Natural killer cell treated with Interleukin-12 subunit alpha and Interleukin-12 subunit beta and Interleukin-15 and Interleukin-18, amount 100 ng/mL, for 72 hours (primary cell): ENCODE measurements at regions not wholly inside any gene's neighbourhood (a gene's known extent, or its start where the extent isn't known, plus 50 kb on each side); places are given as distances from the start of the nearest gene placed in this dataset.

Source experiments
- ATAC-seq, 2 donors: fragments of 150-1000 bp; cut with Tn5 transposase in 1 of 2; sonication (Bioruptor Pico), chemical (Tn5 transposase) in 1 of 2; 2 replicates each; pipeline ENCODE4 v1.10.0; 2021
- DNase-seq: peaks from one replicate; pipeline ENCODE4 v3.0.0; 2022; ENCODE audit warnings: low spot score
- H3K27ac Mint-ChIP-seq, 2 donors: 1 replicate in 1 of 2; 2 replicates in 1 of 2; pipeline ENCODE4 v1.8.0; 2022; ENCODE audit warnings: mixed read lengths in 2 of 2, mild to moderate bottlenecking in 1 of 2, moderate library complexity in 1 of 2
- H3K27me3 Mint-ChIP-seq, 2 donors: 1 replicate in 1 of 2; 2 replicates in 1 of 2; pipeline ENCODE4 v1.8.0; 2022; ENCODE audit warnings: mixed read lengths in 2 of 2
- H3K36me3 Mint-ChIP-seq: one replicate; pipeline ENCODE4 v1.8.0; 2022; ENCODE audit warnings: mixed read lengths
- H3K4me1 Mint-ChIP-seq, 2 donors: 1 replicate in 1 of 2; 2 replicates in 1 of 2; pipeline ENCODE4 v1.8.0; 2022; ENCODE audit warnings: low read depth in 2 of 2, mixed read lengths in 2 of 2, mild to moderate bottlenecking in 1 of 2
- H3K4me3 Mint-ChIP-seq: one replicate; pipeline ENCODE4 v1.8.0; 2022; ENCODE audit warnings: mixed read lengths
- H3K9me3 Mint-ChIP-seq: 2 replicates; pipeline ENCODE4 v1.8.0; 2022; ENCODE audit warnings: mixed read lengths

- no peak overlapping the region for H3K27ac Mint-ChIP-seq
- peaks cover 14% of the 10 kb centered on the region for H3K36me3 Mint-ChIP-seq
- H3K9me3 Mint-ChIP-seq, result peaks cover 11% of the 10 kb centered on the region
- ATAC-seq, result no peak
- no peak for DNase-seq
- H3K4me1 Mint-ChIP-seq, result no peaks in the 10 kb centered on the region
- H3K27me3 Mint-ChIP-seq, result no peaks in the 10 kb centered on the region
- no peak overlapping the region for H3K4me3 Mint-ChIP-seq
Measured at GRCh38 chr21:18989953-18990495, 586.4 kb upstream of the TMPRSS15 start.

- peaks cover 12% of the 10 kb centered on the region for H3K9me3 Mint-ChIP-seq
- H3K27me3 Mint-ChIP-seq, result no peaks in the 10 kb centered on the region
- H3K4me3 Mint-ChIP-seq, result no peak overlapping the region
- DNase-seq (no peak), ATAC-seq (no peak)
- H3K27ac Mint-ChIP-seq, result no peak overlapping the region
- no peaks in the 10 kb centered on the region for H3K4me1 Mint-ChIP-seq
- H3K36me3 Mint-ChIP-seq, result peaks cover 14% of the 10 kb centered on the region
Measured at GRCh38 chr21:18991846-18992245, 588.3 kb upstream of the TMPRSS15 start.

- ATAC-seq (no peak), DNase-seq (no peak)
- no peaks in the 10 kb centered on the region for H3K27me3 Mint-ChIP-seq
- no peak overlapping the region for H3K27ac Mint-ChIP-seq
- peaks cover 10% of the 10 kb centered on the region for H3K36me3 Mint-ChIP-seq
- peaks cover 15% of the 10 kb centered on the region for H3K9me3 Mint-ChIP-seq
- no peaks in the 10 kb centered on the region for H3K4me1 Mint-ChIP-seq
- H3K4me3 Mint-ChIP-seq, result no peak overlapping the region
Measured at GRCh38 chr21:19010251-19010650, 606.7 kb upstream of the TMPRSS15 start.

GRCh38 chr21:19010996-19011395 lies 607.4 kb upstream of the TMPRSS15 start:
- peaks cover 10% of the 10 kb centered on the region for H3K36me3 Mint-ChIP-seq

GRCh38 chr21:19011451-19011850 lies 607.9 kb upstream of the TMPRSS15 start:
- Mint-ChIP-seq H3K4me3 (no peak overlapping the region), H3K36me3 (peaks cover 8% of the 10 kb centered on the region), H3K27me3 (no peaks in the 10 kb centered on the region), H3K4me1 (no peaks in the 10 kb centered on the region), H3K9me3 (peaks cover 13% of the 10 kb centered on the region), H3K27ac (no peak overlapping the region)
- ATAC-seq (no peak), DNase-seq (no peak)

More at GRCh38 chr21:19010996-19011395, 607.4 kb upstream of the TMPRSS15 start:
- DNase-seq (no peak), ATAC-seq (no peak)
- H3K9me3 Mint-ChIP-seq, result peaks cover 15% of the 10 kb centered on the region
- no peaks in the 10 kb centered on the region for H3K27me3 Mint-ChIP-seq
- no peak overlapping the region for H3K27ac Mint-ChIP-seq
- no peaks in the 10 kb centered on the region for H3K4me1 Mint-ChIP-seq
- no peak overlapping the region for H3K4me3 Mint-ChIP-seq

- H3K27me3 Mint-ChIP-seq, result no peaks in the 10 kb centered on the region
- DNase-seq, result no peak
- peaks cover 7% of the 10 kb centered on the region for H3K9me3 Mint-ChIP-seq
- no peak overlapping the region for H3K4me3 Mint-ChIP-seq
- no peaks in the 10 kb centered on the region for H3K36me3 Mint-ChIP-seq
- no peak for ATAC-seq
- no peak overlapping the region for H3K27ac Mint-ChIP-seq
- no peaks in the 10 kb centered on the region for H3K4me1 Mint-ChIP-seq
Measured at GRCh38 chr21:19013916-19014315, 610.3 kb upstream of the TMPRSS15 start.

- no peaks in the 10 kb centered on the region for H3K4me1 Mint-ChIP-seq
- no peaks in the 10 kb centered on the region for H3K27me3 Mint-ChIP-seq
- H3K4me3 Mint-ChIP-seq, result no peak overlapping the region
- H3K9me3 Mint-ChIP-seq, result peaks cover 3% of the 10 kb centered on the region
- DNase-seq, result no peak
- no peak for ATAC-seq
- no peaks in the 10 kb centered on the region for H3K36me3 Mint-ChIP-seq
- no peak overlapping the region for H3K27ac Mint-ChIP-seq
Measured at GRCh38 chr21:19018529-19018928, 614.9 kb upstream of the TMPRSS15 start.

- ATAC-seq, result no peak
- H3K9me3 Mint-ChIP-seq, result peaks cover 5% of the 10 kb centered on the region
Measured at GRCh38 chr21:19022978-19023377, 619.4 kb upstream of the TMPRSS15 start.

GRCh38 chr21:19026911-19027310 lies 623.3 kb upstream of the TMPRSS15 start:
- Mint-ChIP-seq H3K4me1 (no peaks in the 10 kb centered on the region), H3K9me3 (peaks cover 8% of the 10 kb centered on the region), H3K27me3 (no peaks in the 10 kb centered on the region), H3K4me3 (no peak overlapping the region), H3K27ac (no peak overlapping the region), H3K36me3 (no peaks in the 10 kb centered on the region)
- ATAC-seq (no peak), DNase-seq (no peak)

More at GRCh38 chr21:19022978-19023377, 619.4 kb upstream of the TMPRSS15 start:
- no peak overlapping the region for H3K4me3 Mint-ChIP-seq
- DNase-seq, result no peak
- no peaks in the 10 kb centered on the region for H3K4me1 Mint-ChIP-seq
- no peak overlapping the region for H3K27ac Mint-ChIP-seq
- no peaks in the 10 kb centered on the region for H3K27me3 Mint-ChIP-seq
- no peaks in the 10 kb centered on the region for H3K36me3 Mint-ChIP-seq

- no peak overlapping the region for H3K27ac Mint-ChIP-seq
- peaks cover 21% of the 10 kb centered on the region for H3K9me3 Mint-ChIP-seq
- no peak for DNase-seq
- no peaks in the 10 kb centered on the region for H3K27me3 Mint-ChIP-seq
- ATAC-seq, result no peak
- H3K4me3 Mint-ChIP-seq, result no peak overlapping the region
- no peaks in the 10 kb centered on the region for H3K4me1 Mint-ChIP-seq
- peaks cover 10% of the 10 kb centered on the region for H3K36me3 Mint-ChIP-seq
Measured at GRCh38 chr21:19029816-19030215, 626.2 kb upstream of the TMPRSS15 start.

- no peak for DNase-seq
- peaks cover 10% of the 10 kb centered on the region for H3K36me3 Mint-ChIP-seq
- H3K4me1 Mint-ChIP-seq, result no peaks in the 10 kb centered on the region
- H3K27me3 Mint-ChIP-seq, result no peaks in the 10 kb centered on the region
- H3K4me3 Mint-ChIP-seq, result no peak overlapping the region
- no peak for ATAC-seq
- no peak overlapping the region for H3K27ac Mint-ChIP-seq
- peaks cover 19% of the 10 kb centered on the region for H3K9me3 Mint-ChIP-seq
Measured at GRCh38 chr21:19031953-19032352, 628.4 kb upstream of the TMPRSS15 start.

GRCh38 chr21:19034041-19034440 lies 630.5 kb upstream of the TMPRSS15 start:
- ATAC-seq (no peak), DNase-seq (no peak)
- Mint-ChIP-seq H3K4me3 (no peak overlapping the region), H3K27me3 (no peaks in the 10 kb centered on the region), H3K9me3 (peaks cover 18% of the 10 kb centered on the region), H3K27ac (no peak overlapping the region), H3K4me1 (no peaks in the 10 kb centered on the region), H3K36me3 (peaks cover 10% of the 10 kb centered on the region)

- Mint-ChIP-seq H3K27me3 (no peaks in the 10 kb centered on the region), H3K4me3 (no peak overlapping the region), H3K9me3 (peaks cover 13% of the 10 kb centered on the region), H3K27ac (no peak overlapping the region), H3K4me1 (no peaks in the 10 kb centered on the region), H3K36me3 (peaks cover 10% of the 10 kb centered on the region)
- DNase-seq (no peak), ATAC-seq (no peak)
Measured at GRCh38 chr21:19034560-19034959, 631.0 kb upstream of the TMPRSS15 start.

GRCh38 chr21:19045876-19046275 lies 642.3 kb upstream of the TMPRSS15 start:
- no peaks in the 10 kb centered on the region for H3K4me1 Mint-ChIP-seq
- H3K9me3 Mint-ChIP-seq, result peaks cover 12% of the 10 kb centered on the region
- ATAC-seq, result no peak
- H3K27ac Mint-ChIP-seq, result no peak overlapping the region
- H3K27me3 Mint-ChIP-seq, result no peaks in the 10 kb centered on the region
- DNase-seq, result no peak
- peaks cover 9% of the 10 kb centered on the region for H3K36me3 Mint-ChIP-seq
- no peak overlapping the region for H3K4me3 Mint-ChIP-seq

GRCh38 chr21:19048098-19048672 lies 644.6 kb upstream of the TMPRSS15 start:
- Mint-ChIP-seq H3K4me3 (no peak overlapping the region), H3K4me1 (no peaks in the 10 kb centered on the region), H3K27ac (no peak overlapping the region), H3K27me3 (no peaks in the 10 kb centered on the region), H3K36me3 (peaks cover 6% of the 10 kb centered on the region), H3K9me3 (peaks cover 19% of the 10 kb centered on the region)
- DNase-seq, result no peak
- no peak for ATAC-seq
